Neural cell (in vitro differentiated cells): ENCODE measurements at regions not wholly inside any gene's neighbourhood (a gene's known extent, or its start where the extent isn't known, plus 50 kb on each side); places are given as distances from the start of the nearest gene placed in this dataset.

ENCODE experiments used
- EZH2 ChIP-seq: fragments of 200-600, 300-800 bp; shearing (Covaris generic), sonication (generic); IDR thresholded peaks from 2 replicates; pipeline ENCODE4 v1.6.1; 2014; ENCODE audit warnings: antibody characterized with exemption, low read length, borderline replicate concordance, mild to moderate bottlenecking; ENCODE audit not compliant: insufficient read depth, poor library complexity, severe bottlenecking
- MXI1 ChIP-seq: fragments of 450-650 bp; conservative IDR thresholded peaks from 2 replicates; pipeline ENCODE4 v1.6.1; 2014; ENCODE audit warnings: antibody characterized with exemption, mild to moderate bottlenecking; ENCODE audit not compliant: poor library complexity, severe bottlenecking
- POLR2AphosphoS5 ChIP-seq: IDR thresholded peaks from 2 replicates; pipeline ENCODE4 v1.6.1; 2012
- RAD21 ChIP-seq: fragments of 450-650 bp; conservative IDR thresholded peaks from 2 replicates; pipeline ENCODE4 v1.6.1; 2014; ENCODE audit warnings: antibody characterized with exemption, mild to moderate bottlenecking, moderate library complexity
- SMC3 ChIP-seq: fragments of 450-650 bp; conservative IDR thresholded peaks from 2 replicates; pipeline ENCODE4 v1.6.1; 2014; ENCODE audit warnings: antibody characterized with exemption, mild to moderate bottlenecking, moderate library complexity; ENCODE audit not compliant: poor library complexity
- TAF1 ChIP-seq: IDR thresholded peaks from 2 replicates; pipeline ENCODE4 v1.6.1; 2012; ENCODE audit warnings: low read depth
- TF ChIP-seq, protein P1 (sequence below): fragments of 450-650 bp; IDR thresholded peaks from 2 replicates; pipeline ENCODE4 v1.5.1; 2014; ENCODE audit warnings: antibody characterized with exemption, mild to moderate bottlenecking, moderate library complexity; ENCODE audit not compliant: poor library complexity, severe bottlenecking
- TF ChIP-seq, protein P2 (sequence below): IDR thresholded peaks from 2 replicates; pipeline ENCODE4 v1.6.1; 2012; ENCODE audit warnings: borderline replicate concordance

DNA sequence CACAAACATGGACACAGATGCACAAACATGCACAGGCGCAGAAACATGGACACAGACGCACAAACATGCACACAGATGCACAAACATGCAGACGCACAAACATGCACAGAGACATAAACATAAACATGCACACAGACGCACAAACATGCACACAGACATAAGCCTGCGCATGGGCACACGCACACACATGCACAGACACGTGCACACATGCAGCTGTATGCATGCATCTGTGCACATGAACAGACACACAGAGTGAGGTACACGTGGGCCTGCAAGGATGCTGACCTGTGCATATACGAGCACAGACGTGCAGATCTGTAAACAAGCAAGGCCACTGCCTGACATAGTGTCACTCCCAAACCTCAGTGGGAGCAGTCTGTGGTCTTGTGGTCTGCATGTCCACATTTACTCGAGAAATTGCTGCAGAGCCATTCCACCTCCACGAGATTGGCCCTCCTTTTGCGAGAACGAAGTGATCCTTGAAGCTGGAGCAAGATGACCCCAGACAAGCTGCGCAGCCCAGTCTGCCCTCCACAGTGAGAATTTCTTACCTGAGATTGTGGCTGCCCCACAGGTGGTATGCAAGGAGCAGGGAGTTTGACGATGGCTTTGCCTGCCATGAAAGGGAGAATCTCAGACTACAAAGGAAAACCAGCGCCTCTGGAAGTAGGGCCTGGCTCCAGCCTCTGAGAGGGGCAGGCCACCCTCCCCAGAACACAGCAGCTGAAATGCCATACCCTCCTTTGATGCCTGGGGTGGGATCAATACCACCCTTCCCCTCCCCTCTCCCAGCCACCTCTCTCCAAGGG is 299.9 kb downstream of the BRD1 start:
- TF ChIP-seq EZH2: no peak
- no peak for TF ChIP-seq POLR2AphosphoS5
- TF ChIP-seq MXI1: no peak
- TF ChIP-seq, protein P1, sequence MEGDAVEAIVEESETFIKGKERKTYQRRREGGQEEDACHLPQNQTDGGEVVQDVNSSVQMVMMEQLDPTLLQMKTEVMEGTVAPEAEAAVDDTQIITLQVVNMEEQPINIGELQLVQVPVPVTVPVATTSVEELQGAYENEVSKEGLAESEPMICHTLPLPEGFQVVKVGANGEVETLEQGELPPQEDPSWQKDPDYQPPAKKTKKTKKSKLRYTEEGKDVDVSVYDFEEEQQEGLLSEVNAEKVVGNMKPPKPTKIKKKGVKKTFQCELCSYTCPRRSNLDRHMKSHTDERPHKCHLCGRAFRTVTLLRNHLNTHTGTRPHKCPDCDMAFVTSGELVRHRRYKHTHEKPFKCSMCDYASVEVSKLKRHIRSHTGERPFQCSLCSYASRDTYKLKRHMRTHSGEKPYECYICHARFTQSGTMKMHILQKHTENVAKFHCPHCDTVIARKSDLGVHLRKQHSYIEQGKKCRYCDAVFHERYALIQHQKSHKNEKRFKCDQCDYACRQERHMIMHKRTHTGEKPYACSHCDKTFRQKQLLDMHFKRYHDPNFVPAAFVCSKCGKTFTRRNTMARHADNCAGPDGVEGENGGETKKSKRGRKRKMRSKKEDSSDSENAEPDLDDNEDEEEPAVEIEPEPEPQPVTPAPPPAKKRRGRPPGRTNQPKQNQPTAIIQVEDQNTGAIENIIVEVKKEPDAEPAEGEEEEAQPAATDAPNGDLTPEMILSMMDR: no peak
- TF ChIP-seq TAF1: no peak
- TF ChIP-seq, protein P2, sequence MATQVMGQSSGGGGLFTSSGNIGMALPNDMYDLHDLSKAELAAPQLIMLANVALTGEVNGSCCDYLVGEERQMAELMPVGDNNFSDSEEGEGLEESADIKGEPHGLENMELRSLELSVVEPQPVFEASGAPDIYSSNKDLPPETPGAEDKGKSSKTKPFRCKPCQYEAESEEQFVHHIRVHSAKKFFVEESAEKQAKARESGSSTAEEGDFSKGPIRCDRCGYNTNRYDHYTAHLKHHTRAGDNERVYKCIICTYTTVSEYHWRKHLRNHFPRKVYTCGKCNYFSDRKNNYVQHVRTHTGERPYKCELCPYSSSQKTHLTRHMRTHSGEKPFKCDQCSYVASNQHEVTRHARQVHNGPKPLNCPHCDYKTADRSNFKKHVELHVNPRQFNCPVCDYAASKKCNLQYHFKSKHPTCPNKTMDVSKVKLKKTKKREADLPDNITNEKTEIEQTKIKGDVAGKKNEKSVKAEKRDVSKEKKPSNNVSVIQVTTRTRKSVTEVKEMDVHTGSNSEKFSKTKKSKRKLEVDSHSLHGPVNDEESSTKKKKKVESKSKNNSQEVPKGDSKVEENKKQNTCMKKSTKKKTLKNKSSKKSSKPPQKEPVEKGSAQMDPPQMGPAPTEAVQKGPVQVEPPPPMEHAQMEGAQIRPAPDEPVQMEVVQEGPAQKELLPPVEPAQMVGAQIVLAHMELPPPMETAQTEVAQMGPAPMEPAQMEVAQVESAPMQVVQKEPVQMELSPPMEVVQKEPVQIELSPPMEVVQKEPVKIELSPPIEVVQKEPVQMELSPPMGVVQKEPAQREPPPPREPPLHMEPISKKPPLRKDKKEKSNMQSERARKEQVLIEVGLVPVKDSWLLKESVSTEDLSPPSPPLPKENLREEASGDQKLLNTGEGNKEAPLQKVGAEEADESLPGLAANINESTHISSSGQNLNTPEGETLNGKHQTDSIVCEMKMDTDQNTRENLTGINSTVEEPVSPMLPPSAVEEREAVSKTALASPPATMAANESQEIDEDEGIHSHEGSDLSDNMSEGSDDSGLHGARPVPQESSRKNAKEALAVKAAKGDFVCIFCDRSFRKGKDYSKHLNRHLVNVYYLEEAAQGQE: no peak
- no peak for TF ChIP-seq RAD21
- no peak for TF ChIP-seq SMC3
